ENCODE measurements at regions not wholly inside any gene's neighbourhood (a gene's known extent, or its start where the extent isn't known, plus 50 kb on each side); places are given as distances from the start of the nearest gene placed in this dataset.

GRCh38 chr3:96646596-96646995, 167.8 kb upstream of the EPHA6 start:
- TF ChIP-seq TCF7L2 (IDR thresholded peaks at IDR 0.05; ENCODE audit: low read depth, low read length) = no peak
- TF ChIP-seq CTCF (IDR thresholded peaks at IDR 0.05) = no peak
- TF ChIP-seq POLR2AphosphoS5 (IDR thresholded peaks at IDR 0.05; ENCODE audit: low read depth, low read length) = no peak
- TF ChIP-seq REST (IDR thresholded peaks at IDR 0.05; ENCODE audit: insufficient read depth in 1 of 2, low read depth in 2 of 2, low read length in 1 of 2) = no peak
- no peak for TF ChIP-seq SIN3A (IDR thresholded peaks at IDR 0.05; ENCODE audit: borderline replicate concordance, insufficient read depth, low read depth, low read length)
